ENCODE measurements at regions not wholly inside any gene's neighbourhood (a gene's known extent, or its start where the extent isn't known, plus 50 kb on each side); places are given as distances from the start of the nearest gene placed in this dataset.
"Not testable (repeated sequence)": the region's sequence is repeated elsewhere in the genome, so short reads cannot be mapped to it uniquely, and the experiment has no call there.

DNA sequence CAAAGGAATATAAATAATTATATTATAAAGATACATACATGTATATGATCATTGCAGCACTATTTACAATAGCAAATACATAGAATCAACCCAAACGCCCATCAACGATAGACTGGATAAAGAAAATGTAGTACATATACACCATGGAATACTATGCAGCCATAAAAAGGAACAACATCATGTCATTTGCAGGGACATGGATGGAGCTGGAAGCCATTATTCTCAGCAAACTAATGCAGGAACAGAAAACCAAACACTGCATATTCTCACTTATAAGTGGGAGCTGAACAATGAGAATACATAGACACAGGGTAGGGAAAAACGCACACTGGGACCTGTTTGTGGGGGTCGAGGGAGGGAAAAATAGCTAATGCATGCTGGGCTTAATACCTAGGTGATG lies 120.9 kb upstream of the ZCCHC13 start:
- TF ChIP-seq, protein P1, sequence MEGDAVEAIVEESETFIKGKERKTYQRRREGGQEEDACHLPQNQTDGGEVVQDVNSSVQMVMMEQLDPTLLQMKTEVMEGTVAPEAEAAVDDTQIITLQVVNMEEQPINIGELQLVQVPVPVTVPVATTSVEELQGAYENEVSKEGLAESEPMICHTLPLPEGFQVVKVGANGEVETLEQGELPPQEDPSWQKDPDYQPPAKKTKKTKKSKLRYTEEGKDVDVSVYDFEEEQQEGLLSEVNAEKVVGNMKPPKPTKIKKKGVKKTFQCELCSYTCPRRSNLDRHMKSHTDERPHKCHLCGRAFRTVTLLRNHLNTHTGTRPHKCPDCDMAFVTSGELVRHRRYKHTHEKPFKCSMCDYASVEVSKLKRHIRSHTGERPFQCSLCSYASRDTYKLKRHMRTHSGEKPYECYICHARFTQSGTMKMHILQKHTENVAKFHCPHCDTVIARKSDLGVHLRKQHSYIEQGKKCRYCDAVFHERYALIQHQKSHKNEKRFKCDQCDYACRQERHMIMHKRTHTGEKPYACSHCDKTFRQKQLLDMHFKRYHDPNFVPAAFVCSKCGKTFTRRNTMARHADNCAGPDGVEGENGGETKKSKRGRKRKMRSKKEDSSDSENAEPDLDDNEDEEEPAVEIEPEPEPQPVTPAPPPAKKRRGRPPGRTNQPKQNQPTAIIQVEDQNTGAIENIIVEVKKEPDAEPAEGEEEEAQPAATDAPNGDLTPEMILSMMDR (IDR thresholded peaks at IDR 0.05 in 4 of 5, conservative IDR thresholded peaks at IDR 0.05 in 1 of 5): not testable (repeated sequence)
- not testable (repeated sequence) for TF ChIP-seq POLR2A (IDR thresholded peaks at IDR 0.05)
